SKM-1 (cell line): ENCODE measurements at regions not wholly inside any gene's neighbourhood (a gene's known extent, or its start where the extent isn't known, plus 50 kb on each side); places are given as distances from the start of the nearest gene placed in this dataset.

ENCODE experiments used
- DNase-seq: peaks from one replicate; lab custom pipeline; 2025; ENCODE audit not compliant: unreplicated experiment; lab: John Stamatoyannopoulos, UW

GRCh38 chr3:73292220-73292619 lies 230.8 kb downstream of the EBLN2 start:
- no peak for DNase-seq

- no peak for DNase-seq
These were observed 233.1 kb downstream of the EBLN2 start for GRCh38 chr3:73294537-73294936.

GRCh38 chr3:73295876-73296635 lies 234.6 kb downstream of the EBLN2 start:
- DNase-seq = no peak

- DNase-seq = no peak
These were observed 235.4 kb downstream of the EBLN2 start for GRCh38 chr3:73296859-73297258.

- DNase-seq = no peak
These were observed 237.1 kb downstream of the EBLN2 start for GRCh38 chr3:73298243-73299183.

- no peak for DNase-seq
These were observed 237.8 kb downstream of the EBLN2 start for GRCh38 chr3:73299184-73299691.

- no peak for DNase-seq
These were observed 252.9 kb downstream of the EBLN2 start for GRCh38 chr3:73314151-73314951.

- DNase-seq = no peak
These were observed 254.2 kb downstream of the EBLN2 start for GRCh38 chr3:73315706-73316105.

- DNase-seq = no peak
These were observed 257.8 kb downstream of the EBLN2 start for GRCh38 chr3:73319179-73319769.

GRCh38 chr3:73321286-73321999 lies 260.0 kb downstream of the EBLN2 start:
- no peak for DNase-seq

- no peak for DNase-seq
These were observed 263.0 kb downstream of the EBLN2 start for GRCh38 chr3:73324203-73325155.

GRCh38 chr3:73326396-73326795 lies 264.9 kb downstream of the EBLN2 start:
- DNase-seq = no peak

- no peak for DNase-seq
These were observed 265.6 kb downstream of the EBLN2 start for GRCh38 chr3:73327052-73327451.
